Right lobe of liver (tissue), 4 donors: ENCODE measurements at regions not wholly inside any gene's neighbourhood (a gene's known extent, or its start where the extent isn't known, plus 50 kb on each side); places are given as distances from the start of the nearest gene placed in this dataset.

Experiments used
- POLR2A ChIP-seq: fragments of 450-650 bp; IDR thresholded peaks from one replicate; pipeline ENCODE4 v1.6.1; 2017; ENCODE audit warnings: antibody characterized with exemption, mild to moderate bottlenecking
- TF ChIP-seq, protein P1 (sequence below), 4 donors: fragments of 200-600 bp in 3 of 4; fragments of 450-650 bp in 1 of 4; IDR thresholded peaks; one replicate each; pipeline versions ENCODE4 v1.5.1 to v1.8.0; 2016 to 2022; ENCODE audit warnings: antibody characterized with exemption in 4 of 4, mild to moderate bottlenecking in 2 of 4
- donor health status: DM: no; HTN: no; CAD: no.
- donor health status: DM: no; HTN: no; CAD: no.
- donor health status: DM: no; HTN: yes; CAD: no.

DNA sequence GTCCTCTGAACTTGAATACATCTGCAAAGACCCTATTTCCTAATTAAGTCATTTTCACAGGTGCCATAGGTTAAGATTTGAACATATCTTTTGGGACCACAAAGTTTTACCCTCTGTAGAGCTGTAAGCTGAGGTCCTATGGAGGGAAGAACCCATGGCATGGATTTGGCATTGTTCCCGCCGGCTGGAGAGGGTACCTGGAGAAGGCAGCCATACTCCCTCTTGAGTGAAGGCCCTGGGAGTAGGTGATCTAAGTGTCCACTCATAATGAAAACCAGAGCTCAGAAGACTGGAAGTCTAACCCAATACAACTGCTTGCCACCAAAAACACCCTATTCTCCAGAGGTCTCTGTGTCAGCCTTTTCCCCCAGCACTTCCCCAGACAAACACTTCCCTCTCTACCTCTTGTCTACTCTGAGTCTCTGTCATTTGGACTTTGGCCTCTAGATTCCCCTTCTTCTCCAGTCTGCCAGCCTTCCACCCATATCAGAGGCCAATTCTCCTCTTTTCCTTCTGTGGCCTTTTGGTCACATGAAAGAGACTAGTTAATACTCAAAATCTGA lies 363.9 kb downstream of the MAFB start:
- TF ChIP-seq, protein P1, sequence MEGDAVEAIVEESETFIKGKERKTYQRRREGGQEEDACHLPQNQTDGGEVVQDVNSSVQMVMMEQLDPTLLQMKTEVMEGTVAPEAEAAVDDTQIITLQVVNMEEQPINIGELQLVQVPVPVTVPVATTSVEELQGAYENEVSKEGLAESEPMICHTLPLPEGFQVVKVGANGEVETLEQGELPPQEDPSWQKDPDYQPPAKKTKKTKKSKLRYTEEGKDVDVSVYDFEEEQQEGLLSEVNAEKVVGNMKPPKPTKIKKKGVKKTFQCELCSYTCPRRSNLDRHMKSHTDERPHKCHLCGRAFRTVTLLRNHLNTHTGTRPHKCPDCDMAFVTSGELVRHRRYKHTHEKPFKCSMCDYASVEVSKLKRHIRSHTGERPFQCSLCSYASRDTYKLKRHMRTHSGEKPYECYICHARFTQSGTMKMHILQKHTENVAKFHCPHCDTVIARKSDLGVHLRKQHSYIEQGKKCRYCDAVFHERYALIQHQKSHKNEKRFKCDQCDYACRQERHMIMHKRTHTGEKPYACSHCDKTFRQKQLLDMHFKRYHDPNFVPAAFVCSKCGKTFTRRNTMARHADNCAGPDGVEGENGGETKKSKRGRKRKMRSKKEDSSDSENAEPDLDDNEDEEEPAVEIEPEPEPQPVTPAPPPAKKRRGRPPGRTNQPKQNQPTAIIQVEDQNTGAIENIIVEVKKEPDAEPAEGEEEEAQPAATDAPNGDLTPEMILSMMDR (IDR thresholded peaks at IDR 0.05) = no peak
- no peak for TF ChIP-seq POLR2A
